ENCODE measurements at regions not wholly inside any gene's neighbourhood (a gene's known extent, or its start where the extent isn't known, plus 50 kb on each side); places are given as distances from the start of the nearest gene placed in this dataset.

DNA sequence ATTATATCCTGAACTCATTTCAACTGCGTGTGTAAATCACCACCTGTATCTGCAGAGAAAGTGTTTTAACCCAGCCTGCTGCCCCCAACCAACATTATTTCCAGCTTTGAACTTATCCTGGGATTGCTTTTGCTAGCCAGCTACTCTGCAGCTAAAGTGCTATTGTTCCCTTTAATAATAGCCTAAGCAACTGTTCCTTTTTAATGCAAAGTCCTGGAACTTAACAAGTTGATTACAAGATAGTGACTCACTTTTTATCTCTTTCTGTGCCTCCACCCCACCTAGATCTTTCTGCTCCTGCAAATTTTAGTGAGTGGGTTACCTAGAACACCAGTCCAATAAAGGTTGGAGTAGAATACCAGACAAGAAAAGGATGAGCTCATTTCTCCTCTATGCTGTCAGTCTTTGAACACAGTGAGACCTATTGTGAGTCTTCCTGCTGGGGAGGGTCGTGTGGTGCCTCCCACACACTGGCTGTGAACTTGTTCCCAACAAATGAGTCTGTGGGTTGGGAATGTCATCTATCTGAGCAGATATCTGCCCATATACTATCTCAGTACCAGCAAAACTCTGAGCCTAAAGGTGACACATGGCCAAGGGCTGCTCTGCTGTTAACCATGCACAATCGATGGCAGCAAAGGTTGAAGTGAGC lies 137.7 kb downstream of the FAM204A start:
- Histone ChIP-seq H3K27me3 (ENCODE audit: control insufficient read depth in 3 of 3, insufficient read depth in 3 of 3, low read length in 2 of 3) (no peaks in the 10 kb centered on the region), H3K36me3 (ENCODE audit: control insufficient read depth in 4 of 4, insufficient read depth in 4 of 4, low read length in 4 of 4) (no peaks in the 10 kb centered on the region), H3K4me1 (ENCODE audit: control insufficient read depth in 5 of 5, insufficient read depth in 5 of 5, low read length in 5 of 5) (no peaks in the 10 kb centered on the region), H3K9ac (ENCODE audit: insufficient read depth in 1 of 2, low read length in 2 of 2) (no peak overlapping the region), H3K4me3 (no peak overlapping the region), H3K9me3 (ENCODE audit: control insufficient read depth in 4 of 4, insufficient read depth in 3 of 4, low read length in 3 of 4) (no peaks in the 10 kb centered on the region), H3K27ac (ENCODE audit: low read depth in 1 of 2, low read length in 1 of 2) (no peak overlapping the region)
- ATAC-seq (ENCODE audit: insufficient read depth, low FRiP score): no peak
- DNase-seq: no peak
- TF ChIP-seq, protein P1, sequence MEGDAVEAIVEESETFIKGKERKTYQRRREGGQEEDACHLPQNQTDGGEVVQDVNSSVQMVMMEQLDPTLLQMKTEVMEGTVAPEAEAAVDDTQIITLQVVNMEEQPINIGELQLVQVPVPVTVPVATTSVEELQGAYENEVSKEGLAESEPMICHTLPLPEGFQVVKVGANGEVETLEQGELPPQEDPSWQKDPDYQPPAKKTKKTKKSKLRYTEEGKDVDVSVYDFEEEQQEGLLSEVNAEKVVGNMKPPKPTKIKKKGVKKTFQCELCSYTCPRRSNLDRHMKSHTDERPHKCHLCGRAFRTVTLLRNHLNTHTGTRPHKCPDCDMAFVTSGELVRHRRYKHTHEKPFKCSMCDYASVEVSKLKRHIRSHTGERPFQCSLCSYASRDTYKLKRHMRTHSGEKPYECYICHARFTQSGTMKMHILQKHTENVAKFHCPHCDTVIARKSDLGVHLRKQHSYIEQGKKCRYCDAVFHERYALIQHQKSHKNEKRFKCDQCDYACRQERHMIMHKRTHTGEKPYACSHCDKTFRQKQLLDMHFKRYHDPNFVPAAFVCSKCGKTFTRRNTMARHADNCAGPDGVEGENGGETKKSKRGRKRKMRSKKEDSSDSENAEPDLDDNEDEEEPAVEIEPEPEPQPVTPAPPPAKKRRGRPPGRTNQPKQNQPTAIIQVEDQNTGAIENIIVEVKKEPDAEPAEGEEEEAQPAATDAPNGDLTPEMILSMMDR (IDR thresholded peaks at IDR 0.05; ENCODE audit: control extremely low read depth, extremely low read depth): no peak
- WGBS, 2 donors: 79 to 82% methylated on average over 3 of the region's 3 CpGs

DNA sequence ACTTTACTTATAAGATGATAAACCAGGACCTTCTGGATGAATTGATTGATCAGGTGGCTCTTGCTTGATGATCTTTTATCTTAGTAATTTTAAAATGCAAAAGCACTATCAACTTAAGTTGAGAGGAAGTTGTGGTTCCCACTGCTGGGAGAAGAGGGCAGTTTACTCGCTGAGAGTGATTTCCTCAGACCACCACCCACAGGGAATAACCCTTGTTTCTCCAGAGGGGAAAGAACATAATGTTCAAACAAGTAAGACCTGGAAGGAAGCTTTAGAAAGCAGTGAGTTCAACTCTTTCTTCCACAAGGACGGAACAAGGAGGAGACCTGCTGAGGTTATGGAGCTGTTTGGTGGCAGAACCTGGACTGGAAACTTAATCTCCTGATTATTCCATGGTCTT lies 138.7 kb downstream of the FAM204A start:
- Histone ChIP-seq H3K9me3 (ENCODE audit: control insufficient read depth in 4 of 4, insufficient read depth in 3 of 4, low read length in 3 of 4) (peaks cover 0 to 2% (median 0%) of the 10 kb centered on the region in 4 donors), H3K36me3 (ENCODE audit: control insufficient read depth in 4 of 4, insufficient read depth in 4 of 4, low read length in 4 of 4) (no peaks in the 10 kb centered on the region), H3K27me3 (ENCODE audit: control insufficient read depth in 3 of 3, insufficient read depth in 3 of 3, low read length in 2 of 3) (no peaks in the 10 kb centered on the region), H3K27ac (ENCODE audit: low read depth in 1 of 2, low read length in 1 of 2) (no peak overlapping the region), H3K4me3 (no peak overlapping the region), H3K4me1 (ENCODE audit: control insufficient read depth in 5 of 5, insufficient read depth in 5 of 5, low read length in 5 of 5) (no peaks in the 10 kb centered on the region), H3K9ac (ENCODE audit: insufficient read depth in 1 of 2, low read length in 2 of 2) (no peak overlapping the region)
- DNase-seq (no peak), ATAC-seq (ENCODE audit: insufficient read depth, low FRiP score) (no peak)
- TF ChIP-seq, protein P1 (IDR thresholded peaks at IDR 0.05; ENCODE audit: control extremely low read depth, extremely low read depth): no peak
- 30 to 56% methylated on average over 2 of the region's 2 CpGs for WGBS, 2 donors

DNA sequence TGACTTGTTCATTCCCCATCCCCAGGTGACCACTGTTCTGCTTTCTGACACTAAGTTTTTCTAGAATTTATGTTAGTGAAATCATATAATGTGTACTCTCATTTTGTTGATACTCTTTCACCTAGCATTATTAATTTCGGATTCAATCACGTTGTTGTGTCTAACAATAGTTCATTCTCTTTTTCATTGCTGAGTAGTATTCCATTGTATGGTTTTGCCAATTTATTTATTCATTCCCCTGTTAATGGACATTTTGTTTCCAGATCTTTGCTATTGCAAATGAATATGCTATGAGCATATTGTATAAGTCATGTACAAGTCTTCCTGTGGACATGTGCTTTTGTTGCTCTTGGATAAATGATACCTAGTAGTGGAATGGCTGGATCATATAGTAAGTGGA lies 146.4 kb downstream of the FAM204A start:
- H3K27me3 ChIP-seq (ENCODE audit: control insufficient read depth in 3 of 3, insufficient read depth in 3 of 3, low read length in 2 of 3): no peaks in the 10 kb centered on the region
- H3K9ac ChIP-seq (ENCODE audit: insufficient read depth in 1 of 2, low read length in 2 of 2): no peak overlapping the region
- peaks cover 0 to 2% (median 0%) of the 10 kb centered on the region in 4 donors for H3K9me3 ChIP-seq (ENCODE audit: control insufficient read depth in 4 of 4, insufficient read depth in 3 of 4, low read length in 3 of 4)
- H3K36me3 ChIP-seq (ENCODE audit: control insufficient read depth in 4 of 4, insufficient read depth in 4 of 4, low read length in 4 of 4): no peaks in the 10 kb centered on the region
- TF ChIP-seq, protein P1 (IDR thresholded peaks at IDR 0.05; ENCODE audit: control extremely low read depth, extremely low read depth): no peak
- no peaks in the 10 kb centered on the region for H3K4me1 ChIP-seq (ENCODE audit: control insufficient read depth in 5 of 5, insufficient read depth in 5 of 5, low read length in 5 of 5)
- no peak overlapping the region for H3K4me3 ChIP-seq
- 77% methylated on average over 2 of the region's 2 CpGs for WGBS, 2 donors
- ATAC-seq (ENCODE audit: insufficient read depth, low FRiP score) (no peak), DNase-seq (no peak)
- no peak overlapping the region for H3K27ac ChIP-seq (ENCODE audit: low read depth in 1 of 2, low read length in 1 of 2)

DNA sequence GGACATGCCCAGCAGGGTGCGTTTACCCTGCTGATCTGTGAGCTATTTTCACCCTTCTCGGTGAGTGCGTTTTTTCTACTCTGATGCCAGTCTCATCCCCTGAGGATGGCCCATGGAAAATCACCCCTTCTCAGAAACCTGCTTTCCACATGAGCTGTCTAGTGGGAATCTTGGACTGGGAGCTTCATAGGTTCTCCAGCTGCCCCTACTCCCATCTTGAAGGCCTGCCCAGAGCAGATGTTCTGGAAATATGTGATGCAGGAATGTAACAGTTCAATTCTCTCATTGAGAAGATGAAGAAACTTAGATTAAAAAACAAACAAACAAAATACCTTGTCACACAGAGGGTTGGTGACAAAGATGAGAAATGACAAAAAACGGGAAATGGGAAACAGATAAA lies 146.9 kb upstream of the RAB11FIP2 start:
- DNase-seq: no peak
- H3K9me3 ChIP-seq (ENCODE audit: control insufficient read depth in 4 of 4, insufficient read depth in 3 of 4, low read length in 3 of 4): no peaks in the 10 kb centered on the region
- WGBS, 2 donors: 79 to 84% methylated on average over 4 of the region's 4 CpGs
- no peaks in the 10 kb centered on the region for H3K36me3 ChIP-seq (ENCODE audit: control insufficient read depth in 4 of 4, insufficient read depth in 4 of 4, low read length in 4 of 4)
- no peak for ATAC-seq (ENCODE audit: insufficient read depth, low FRiP score)
- TF ChIP-seq, protein P1 (IDR thresholded peaks at IDR 0.05; ENCODE audit: control extremely low read depth, extremely low read depth): no peak
- H3K4me3 ChIP-seq: no peak overlapping the region
- no peak overlapping the region for H3K9ac ChIP-seq (ENCODE audit: insufficient read depth in 1 of 2, low read length in 2 of 2)
- H3K27ac ChIP-seq (ENCODE audit: low read depth in 1 of 2, low read length in 1 of 2): no peak overlapping the region
- H3K27me3 ChIP-seq (ENCODE audit: control insufficient read depth in 3 of 3, insufficient read depth in 3 of 3, low read length in 2 of 3): no peaks in the 10 kb centered on the region
- no peaks in the 10 kb centered on the region for H3K4me1 ChIP-seq (ENCODE audit: control insufficient read depth in 5 of 5, insufficient read depth in 5 of 5, low read length in 5 of 5)

Measured in lung (tissue), 11 donors.